Endothelial cell of umbilical vein (primary cell): ENCODE measurements at regions not wholly inside any gene's neighbourhood (a gene's known extent, or its start where the extent isn't known, plus 50 kb on each side); places are given as distances from the start of the nearest gene placed in this dataset.
"Not testable (repeated sequence)": the region's sequence is repeated elsewhere in the genome, so short reads cannot be mapped to it uniquely, and the experiment has no call there.

ENCODE experiments used
- BruUV-seq: library from RNA; stranded (reverse); fragments of 400-500 nt; replicated peaks from 2 replicates; lab custom pipeline; 2021; lab: Mats Ljungman, UMichigan
- CTCF ChIA-PET: fragments of 300-600, 350-600 bp; sonication (Branson Sonifier 250); formaldehyde crosslinking; loops from one replicate; lab custom pipeline; 2021; ENCODE audit warnings: antibody characterized with exemption, inconsistent platforms; lab: Charles Lee
- POLR2A ChIA-PET: fragments of 300-600, 350-600 bp; sonication (Branson Sonifier 250); formaldehyde crosslinking; loops from one replicate; lab custom pipeline; 2021; ENCODE audit warnings: antibody characterized with exemption, inconsistent platforms; lab: Charles Lee
- DNase-seq: peaks from one replicate; pipeline ENCODE4 v3.0.0-alpha.2; 2011; ENCODE audit warnings: low read depth, low spot score
- FAIRE-seq: peaks from 2 replicates; lab custom pipeline; 2011; peaks lifted over from hg19 to GRCh38; lab: Jason Lieb, UNC
- H2AFZ ChIP-seq: 2 replicates; pipeline ENCODE4 v1.6.0; 2012; ENCODE audit warnings: low read depth, low read length, control low read depth, inconsistent platforms
- H3K27ac ChIP-seq: 2 replicates; pipeline ENCODE4 v1.5.1; 2011; ENCODE audit warnings: low read depth, mild to moderate bottlenecking, control low read depth, low read length, moderate library complexity; ENCODE audit not compliant: insufficient read depth
- H3K27me3 ChIP-seq, 2 experiments: 2 replicates each; pipeline versions ENCODE4 v1.6.0 to v1.6.1; 2011; ENCODE audit warnings: low read length in 2 of 2, mixed read lengths in 1 of 2; ENCODE audit not compliant: control insufficient read depth in 2 of 2, insufficient read depth in 2 of 2
- H3K36me3 ChIP-seq, 2 experiments: 2 replicates in 1 of 2; 3 replicates in 1 of 2; pipeline ENCODE4 v1.5.1; 2011; ENCODE audit warnings: low read length in 2 of 2, mild to moderate bottlenecking in 1 of 2, moderate library complexity in 1 of 2; ENCODE audit not compliant: control insufficient read depth in 2 of 2, insufficient read depth in 2 of 2; ENCODE audit errors: extremely low read depth in 1 of 2
- H3K4me1 ChIP-seq: 3 replicates; pipeline ENCODE4 v1.5.1; 2011; ENCODE audit warnings: mild to moderate bottlenecking, low read length; ENCODE audit not compliant: control insufficient read depth, insufficient read depth; ENCODE audit errors: extremely low read depth
- H3K4me2 ChIP-seq: 2 replicates; pipeline ENCODE4 v1.6.1; 2011; ENCODE audit warnings: low read length, control low read depth, mixed read lengths; ENCODE audit not compliant: insufficient read depth
- H3K4me3 ChIP-seq, 3 experiments: fragments of 200-600 bp in 1 of 3; sonication (generic), shearing (Covaris generic) in 1 of 3; replicated peaks in 1 of 3; 2 replicates each; pipeline ENCODE4 v1.5.1; 2011 to 2016; ENCODE audit warnings: control low read depth in 3 of 3, low read length in 3 of 3, mild to moderate bottlenecking in 2 of 3, inconsistent platforms in 1 of 3, low read depth in 1 of 3, moderate library complexity in 1 of 3; ENCODE audit not compliant: insufficient read depth in 1 of 3
- H3K79me2 ChIP-seq: 2 replicates; pipeline ENCODE4 v1.6.0; 2012; ENCODE audit warnings: low read length, inconsistent platforms; ENCODE audit not compliant: control insufficient read depth, insufficient read depth
- H3K9ac ChIP-seq: replicated peaks from 2 replicates; pipeline ENCODE3; 2011; ENCODE audit warnings: low read length, control low read depth; ENCODE audit not compliant: insufficient read depth; ENCODE audit errors: extremely low read depth
- H3K9me1 ChIP-seq: replicated peaks from 3 replicates; pipeline ENCODE4 v1.6.0; 2011; ENCODE audit warnings: mild to moderate bottlenecking, low read length; ENCODE audit not compliant: control insufficient read depth, insufficient read depth; ENCODE audit errors: extremely low read depth
- H3K9me3 ChIP-seq: replicated peaks from 2 replicates; pipeline ENCODE4 v1.5.1; 2012; ENCODE audit warnings: low read length, inconsistent platforms; ENCODE audit not compliant: control insufficient read depth, insufficient read depth
- H4K20me1 ChIP-seq: replicated peaks from 2 replicates; pipeline ENCODE3; 2011; ENCODE audit warnings: mild to moderate bottlenecking, low read length; ENCODE audit not compliant: control insufficient read depth, insufficient read depth; ENCODE audit errors: extremely low read depth
- CTCF ChIP-seq, 2 donors: IDR thresholded peaks; 1 replicate in 1 of 2; 2 replicates in 1 of 2; pipeline ENCODE4 v1.5.1; 2011; ENCODE audit warnings: low read length in 2 of 2, mild to moderate bottlenecking in 2 of 2, moderate library complexity in 2 of 2, control low read depth in 1 of 2, inconsistent platforms in 1 of 2, low read depth in 1 of 2; ENCODE audit not compliant: insufficient read depth in 1 of 2; ENCODE audit errors: extremely low read depth in 1 of 2
- FOS ChIP-seq: IDR thresholded peaks from 2 replicates; pipeline ENCODE4 v1.6.1; 2011; ENCODE audit warnings: mild to moderate bottlenecking, low read length, moderate library complexity, borderline replicate concordance; ENCODE audit not compliant: insufficient read depth
- GATA2 ChIP-seq: IDR thresholded peaks from 2 replicates; pipeline ENCODE4 v1.7.0; 2011; ENCODE audit warnings: low read depth, mild to moderate bottlenecking, moderate library complexity, mixed read lengths, low read length; ENCODE audit not compliant: insufficient read length, insufficient read depth
- JUN ChIP-seq: IDR thresholded peaks from 2 replicates; pipeline ENCODE4 v1.6.1; 2011; ENCODE audit warnings: borderline replicate concordance, low read depth; ENCODE audit not compliant: insufficient read length, insufficient read depth
- MAX ChIP-seq: IDR thresholded peaks from 2 replicates; pipeline ENCODE4 v1.6.1; 2011; ENCODE audit not compliant: insufficient read depth, insufficient read length
- MYC ChIP-seq: IDR thresholded peaks from one replicate; pipeline ENCODE4 v1.6.1; 2011; ENCODE audit warnings: mild to moderate bottlenecking, low read depth, low read length
- POLR2AphosphoS5 ChIP-seq: IDR thresholded peaks from 2 replicates; pipeline ENCODE4 v1.6.1; 2012; ENCODE audit warnings: low read depth, mild to moderate bottlenecking, control low read depth, low read length, moderate library complexity; ENCODE audit not compliant: insufficient read depth
- dilution Hi-C: fragments of 300-500 bp; cut with MboI; formaldehyde crosslinking; loops from one replicate; pipeline ENCODE4 v1.15.0; 2019; ENCODE audit warnings: low sequenced_read_pairs; ENCODE audit not compliant: extremely low pct_ligation_motif_present
- intact Hi-C: fragments of 100-400 bp; cut with micrococcal nuclease; formaldehyde crosslinking; loops from one replicate; pipeline ENCODE4 v1.10.0; 2022

GRCh38 chr19:57034544-57034943, 85.2 kb upstream of the USP29 start:
- dilution Hi-C loops (no loop called here), intact Hi-C loops (no loop called here)
- POLR2A ChIA-PET = no interaction called here
- Histone ChIP-seq H3K4me3 (no peak overlapping the region), H3K9ac (no peak overlapping the region), H3K4me2 (no peak overlapping the region), H3K27me3 (no peaks in the 10 kb centered on the region), H3K9me1 (no peaks in the 10 kb centered on the region), H3K36me3 (no peaks in the 10 kb centered on the region), H4K20me1 (no peaks in the 10 kb centered on the region), H2AFZ (no peak overlapping the region), H3K79me2 (no peaks in the 10 kb centered on the region), H3K4me1 (no peaks in the 10 kb centered on the region), H3K27ac (no peak overlapping the region), H3K9me3 (peaks cover 6% of the 10 kb centered on the region)
- CTCF ChIA-PET = no interaction called here
- no peak for FAIRE-seq
- no peak for DNase-seq
- BruUV-seq = no TSS peak
- TF ChIP-seq MYC = no peak
- TF ChIP-seq JUN = no peak
- no peak for TF ChIP-seq POLR2AphosphoS5
- no peak for TF ChIP-seq CTCF (IDR thresholded peaks at IDR 0.05; ENCODE audit: extremely low read depth in 1 of 2, insufficient read depth in 1 of 2, low read depth in 1 of 2, low read length in 2 of 2)
- TF ChIP-seq GATA2 = no peak
- TF ChIP-seq MAX = no peak
- no peak for TF ChIP-seq FOS

GRCh38 chr19:57035740-57036139, 84.0 kb upstream of the USP29 start:
- DNase-seq, H3K36me3 ChIP-seq, intact Hi-C loops, H3K27me3 ChIP-seq, H3K4me2 ChIP-seq, FAIRE-seq, H3K27ac ChIP-seq, dilution Hi-C loops, H3K9me1 ChIP-seq, H2AFZ ChIP-seq, H4K20me1 ChIP-seq, H3K9ac ChIP-seq, BruUV-seq, H3K79me2 ChIP-seq, H3K4me1 ChIP-seq, POLR2A ChIA-PET, CTCF ChIA-PET, H3K4me3 ChIP-seq, H3K9me3 ChIP-seq: not testable (repeated sequence)
